PC-3 (cell line): ENCODE measurements at regions not wholly inside any gene's neighbourhood (a gene's known extent, or its start where the extent isn't known, plus 50 kb on each side); places are given as distances from the start of the nearest gene placed in this dataset.
"Not testable (repeated sequence)": the region's sequence is repeated elsewhere in the genome, so short reads cannot be mapped to it uniquely, and the experiment has no call there.

Experiments used
- ATAC-seq: fragments of 200-7000 bp; cut with Tn5 transposase; 2 replicates; pipeline ENCODE4 v1.9.1; 2020; ENCODE audit warnings: mild to moderate bottlenecking, moderate library complexity
- BruUV-seq: library from RNA; stranded (reverse); fragments of 400-500 nt; replicated peaks from 2 replicates; lab custom pipeline; 2021; lab: Mats Ljungman, UMichigan
- CTCF ChIA-PET: fragments of 300-600 bp; sonication (Branson Sonifier 250); formaldehyde crosslinking; loops from one replicate; lab custom pipeline; 2022; ENCODE audit warnings: antibody characterized with exemption; lab: Charles Lee
- POLR2A ChIA-PET: fragments of 300-600 bp; sonication (Branson Sonifier 250); formaldehyde crosslinking; loops from one replicate; lab custom pipeline; 2022; ENCODE audit warnings: antibody characterized with exemption; ENCODE audit not compliant: unreplicated experiment; lab: Charles Lee
- DNase-seq: peaks from one replicate; pipeline ENCODE4 v3.0.0-alpha.2; 2015
- H2AFZ ChIP-seq: fragments of 300-600 bp; sonication (generic); 2 replicates; pipeline ENCODE4 v1.6.0; 2016; ENCODE audit warnings: antibody characterized with exemption, low read length
- H3F3A ChIP-seq: fragments of 300-600 bp; sonication (generic); one replicate; pipeline ENCODE4 v1.6.0; 2017; ENCODE audit warnings: antibody characterized with exemption, low read length, control low read depth, mild to moderate bottlenecking; ENCODE audit not compliant: unreplicated experiment
- H3K27ac ChIP-seq: fragments of 300-600 bp; sonication (generic); 2 replicates; pipeline ENCODE4 v1.5.1; 2016; ENCODE audit warnings: mild to moderate bottlenecking, low read length
- H3K27me3 ChIP-seq: fragments of 300-600 bp; sonication (generic); 2 replicates; pipeline ENCODE4 v1.6.1; 2016; ENCODE audit warnings: low read length, mixed read lengths
- H3K36me3 ChIP-seq: fragments of 300-600 bp; sonication (generic); 2 replicates; pipeline ENCODE4 v1.6.1; 2016; ENCODE audit warnings: low read depth, mixed run types, low read length, mixed read lengths
- H3K4me1 ChIP-seq: fragments of 300-600 bp; sonication (generic); 2 replicates; pipeline ENCODE4 v1.5.1; 2016; ENCODE audit warnings: low read length; ENCODE audit not compliant: insufficient read depth
- H3K4me2 ChIP-seq: fragments of 300-600 bp; sonication (generic); 2 replicates; pipeline ENCODE4 v1.6.0; 2016; ENCODE audit warnings: low read length
- H3K4me3 ChIP-seq: fragments of 300-600 bp; sonication (generic); 2 replicates; pipeline ENCODE4 v1.5.1; 2016; ENCODE audit warnings: mild to moderate bottlenecking, low read length, mixed read lengths
- H3K79me2 ChIP-seq: fragments of 300-600 bp; sonication (generic); 2 replicates; pipeline ENCODE4 v1.6.1; 2017; ENCODE audit warnings: low read length, mixed read lengths
- H3K9ac ChIP-seq: fragments of 300-600 bp; sonication (generic); 2 replicates; pipeline ENCODE4 v1.6.0; 2016; ENCODE audit warnings: mild to moderate bottlenecking, low read length
- H3K9me2 ChIP-seq: fragments of 300-600 bp; sonication (generic); replicated peaks from 2 replicates; pipeline ENCODE4 v1.6.1; 2016; ENCODE audit warnings: mixed run types, low read length, mixed read lengths
- H3K9me3 ChIP-seq: fragments of 300-600 bp; sonication (generic); 2 replicates; pipeline ENCODE4 v1.6.1; 2016; ENCODE audit warnings: low read length, mixed read lengths
- H4K20me1 ChIP-seq: fragments of 300-600 bp; sonication (generic); 2 replicates; pipeline ENCODE4 v1.6.1; 2016; ENCODE audit warnings: low read length, mixed read lengths
- EZH2 ChIP-seq: fragments of 300-600 bp; sonication (generic); IDR thresholded peaks from one replicate; pipeline ENCODE4 v1.6.1; 2017; ENCODE audit warnings: antibody characterized with exemption, mild to moderate bottlenecking, low read length; ENCODE audit not compliant: unreplicated experiment
- EZH2phosphoT487 ChIP-seq: fragments of 300-600 bp; sonication (generic); IDR thresholded peaks from 2 replicates; pipeline ENCODE4 v1.6.1; 2018; ENCODE audit warnings: mild to moderate bottlenecking, antibody characterized with exemption, low read length, borderline replicate concordance
- intact Hi-C: fragments of 100-400 bp; cut with micrococcal nuclease; formaldehyde crosslinking; loops from 2 replicates; pipeline ENCODE4 v1.9.0; 2023
- TF ChIP-seq, protein P1 (sequence below): fragments of 300-600 bp; sonication (generic); conservative IDR thresholded peaks from 2 replicates; pipeline ENCODE4 v1.5.1; 2017; ENCODE audit warnings: antibody characterized with exemption, low read depth, mild to moderate bottlenecking, low read length

DNA sequence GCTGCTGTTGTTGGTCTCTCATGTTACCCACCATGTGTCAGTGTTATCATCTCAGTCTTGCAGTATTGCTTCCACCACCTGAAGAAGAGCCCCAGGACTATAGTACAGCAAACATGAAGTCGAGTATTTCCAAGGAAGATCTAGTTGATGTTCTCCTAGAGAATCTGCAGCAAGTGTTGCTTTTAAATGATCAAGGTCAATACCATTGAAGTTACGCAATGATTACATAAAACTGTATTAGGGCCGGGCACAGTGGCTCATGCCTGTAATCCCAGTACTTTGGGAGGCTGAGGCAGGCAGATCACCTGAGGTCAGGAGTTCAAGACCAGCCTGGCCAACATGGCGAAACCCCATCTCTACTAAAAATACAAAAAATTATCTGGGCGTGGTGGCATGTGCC is 173.9 kb downstream of the TJP1 start:
- H3K9ac ChIP-seq, H3K79me2 ChIP-seq, H2AFZ ChIP-seq, H3K27ac ChIP-seq, POLR2A ChIA-PET, CTCF ChIA-PET, H3K4me2 ChIP-seq, H3K9me3 ChIP-seq, H3K4me1 ChIP-seq, H3K4me3 ChIP-seq, ATAC-seq, H3K9me2 ChIP-seq, H3K36me3 ChIP-seq, H3F3A ChIP-seq, DNase-seq, BruUV-seq, H4K20me1 ChIP-seq, intact Hi-C loops: not testable (repeated sequence)
- H3K27me3 ChIP-seq = peaks cover 14% of the 10 kb centered on the region; the same call in 1 of the 2 replicates

DNA sequence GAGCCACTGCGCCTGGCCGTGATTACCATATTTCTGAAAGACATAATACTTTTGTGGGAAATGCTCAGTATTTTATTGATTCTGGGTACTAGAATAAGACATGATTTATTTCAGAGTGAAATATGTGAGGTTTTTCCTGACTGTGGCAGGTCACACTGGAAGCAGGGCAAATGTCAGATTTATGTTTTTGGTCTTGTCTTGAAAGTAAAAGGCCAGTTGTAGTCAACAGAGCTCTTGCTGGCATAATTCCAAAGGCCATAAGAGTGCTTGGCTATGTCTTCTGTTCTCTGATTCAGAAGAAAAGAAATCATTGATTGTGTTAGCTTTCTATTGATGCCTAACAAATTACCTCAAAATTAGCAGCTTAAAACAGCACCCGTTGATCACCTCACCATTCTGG is 176.4 kb downstream of the TJP1 start:
- Histone ChIP-seq H3K9ac (no peak overlapping the region), H3K4me2 (no peak overlapping the region), H3F3A (no peaks in the 10 kb centered on the region), H3K4me3 (no peak overlapping the region), H4K20me1 (no peaks in the 10 kb centered on the region), H3K4me1 (no peaks in the 10 kb centered on the region), H3K9me2 (no peaks in the 10 kb centered on the region), H2AFZ (no peak overlapping the region), H3K36me3 (no peaks in the 10 kb centered on the region), H3K79me2 (no peaks in the 10 kb centered on the region), H3K27me3 (peaks cover 16% of the 10 kb centered on the region; the same call in 1 of the 2 replicates), H3K27ac (no peak overlapping the region), H3K9me3 (no peaks in the 10 kb centered on the region)
- intact Hi-C loops = no loop called here
- no TSS peak for BruUV-seq
- ChIA-PET POLR2A (no interaction called here), CTCF (no interaction called here)
- TF ChIP-seq, protein P1, sequence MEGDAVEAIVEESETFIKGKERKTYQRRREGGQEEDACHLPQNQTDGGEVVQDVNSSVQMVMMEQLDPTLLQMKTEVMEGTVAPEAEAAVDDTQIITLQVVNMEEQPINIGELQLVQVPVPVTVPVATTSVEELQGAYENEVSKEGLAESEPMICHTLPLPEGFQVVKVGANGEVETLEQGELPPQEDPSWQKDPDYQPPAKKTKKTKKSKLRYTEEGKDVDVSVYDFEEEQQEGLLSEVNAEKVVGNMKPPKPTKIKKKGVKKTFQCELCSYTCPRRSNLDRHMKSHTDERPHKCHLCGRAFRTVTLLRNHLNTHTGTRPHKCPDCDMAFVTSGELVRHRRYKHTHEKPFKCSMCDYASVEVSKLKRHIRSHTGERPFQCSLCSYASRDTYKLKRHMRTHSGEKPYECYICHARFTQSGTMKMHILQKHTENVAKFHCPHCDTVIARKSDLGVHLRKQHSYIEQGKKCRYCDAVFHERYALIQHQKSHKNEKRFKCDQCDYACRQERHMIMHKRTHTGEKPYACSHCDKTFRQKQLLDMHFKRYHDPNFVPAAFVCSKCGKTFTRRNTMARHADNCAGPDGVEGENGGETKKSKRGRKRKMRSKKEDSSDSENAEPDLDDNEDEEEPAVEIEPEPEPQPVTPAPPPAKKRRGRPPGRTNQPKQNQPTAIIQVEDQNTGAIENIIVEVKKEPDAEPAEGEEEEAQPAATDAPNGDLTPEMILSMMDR = no peak
- TF ChIP-seq EZH2phosphoT487 (no peak), EZH2 (no peak)
- ATAC-seq (no peak), DNase-seq (no peak)

DNA sequence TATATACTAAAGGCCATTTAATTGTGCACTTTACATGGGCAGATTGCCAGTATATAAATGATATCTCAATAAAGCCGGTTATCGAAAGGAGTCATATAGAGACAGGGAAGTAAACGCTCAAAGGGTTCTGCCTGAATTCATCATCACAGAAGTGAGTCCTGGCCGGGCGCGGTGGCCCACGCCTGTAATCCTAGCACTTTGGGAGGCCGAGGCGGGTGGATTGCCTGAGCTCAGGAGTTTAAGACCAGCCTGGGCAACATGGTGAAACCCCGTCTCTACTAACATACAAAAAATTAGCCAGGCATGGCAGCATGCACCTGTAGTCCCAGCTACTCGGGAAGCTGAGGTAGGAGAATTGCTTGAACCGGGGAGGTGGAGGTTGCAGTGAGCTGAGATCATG is 177.9 kb downstream of the TJP1 start:
- intact Hi-C loops, H3K4me2 ChIP-seq, H2AFZ ChIP-seq, H3F3A ChIP-seq, H4K20me1 ChIP-seq, H3K9me3 ChIP-seq, H3K4me1 ChIP-seq, ATAC-seq, POLR2A ChIA-PET, H3K79me2 ChIP-seq, H3K9ac ChIP-seq, H3K9me2 ChIP-seq, BruUV-seq, CTCF ChIA-PET, DNase-seq, H3K27ac ChIP-seq, H3K36me3 ChIP-seq, H3K4me3 ChIP-seq: not testable (repeated sequence)
- H3K27me3 ChIP-seq = peaks cover 16% of the 10 kb centered on the region; the same call in 1 of the 2 replicates

DNA sequence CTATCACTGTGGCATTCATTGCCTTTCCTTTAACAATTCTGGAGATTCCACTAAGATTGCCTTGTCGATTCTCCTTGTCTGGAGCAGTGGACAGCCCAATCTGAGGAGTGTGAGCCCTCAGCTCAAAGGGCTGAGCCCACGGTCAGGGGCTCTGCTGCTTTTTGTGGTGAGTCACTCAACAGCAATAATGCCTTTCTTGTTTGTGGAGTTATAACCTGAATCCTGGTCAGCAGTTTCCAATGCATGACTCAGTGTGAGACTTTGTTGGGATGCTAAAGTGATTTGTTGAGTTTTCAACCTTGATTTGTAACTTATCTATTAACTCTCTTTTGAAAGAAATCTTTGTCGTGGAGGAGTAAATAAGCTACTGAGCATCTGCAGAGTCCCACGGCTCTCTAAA is 183.5 kb downstream of the TJP1 start:
- no peak overlapping the region for H3K4me3 ChIP-seq
- no peaks in the 10 kb centered on the region for H3K36me3 ChIP-seq
- no peak overlapping the region for H3K9ac ChIP-seq
- intact Hi-C loops = no loop called here
- ATAC-seq = peak; percentile 76
- no peaks in the 10 kb centered on the region for H3K9me2 ChIP-seq
- H3F3A ChIP-seq = no peaks in the 10 kb centered on the region
- H4K20me1 ChIP-seq = no peaks in the 10 kb centered on the region
- H3K4me1 ChIP-seq = peaks cover 7% of the 10 kb centered on the region; the same call in 1 of the 2 replicates
- no peak overlapping the region for H3K27ac ChIP-seq
- H3K9me3 ChIP-seq = no peaks in the 10 kb centered on the region
- ChIA-PET CTCF (no interaction called here), POLR2A (no interaction called here)
- no peaks in the 10 kb centered on the region for H3K79me2 ChIP-seq
- no peak overlapping the region for H2AFZ ChIP-seq
- no TSS peak for BruUV-seq
- 0 out of 2 replicates have a peak overlapping the region, but pooled peaks have one; percentile 9 for H3K4me2 ChIP-seq
- TF ChIP-seq, protein P1 = no peak
- no peak for TF ChIP-seq EZH2
- no peak for TF ChIP-seq EZH2phosphoT487
- DNase-seq = peak; percentile 68
- peaks cover 13% of the 10 kb centered on the region; the same call in 1 of the 2 replicates for H3K27me3 ChIP-seq
